Caco-2 (cell line): ENCODE measurements at regions not wholly inside any gene's neighbourhood (a gene's known extent, or its start where the extent isn't known, plus 50 kb on each side); places are given as distances from the start of the nearest gene placed in this dataset.

Source experiments
- BruUV-seq: library from RNA; stranded (reverse); fragments of 400-500 nt; replicated peaks from 2 replicates; lab custom pipeline; 2021; lab: Mats Ljungman, UMichigan
- CTCF ChIA-PET: fragments of 300-600 bp; sonication (Branson Sonifier 250); formaldehyde crosslinking; loops from one replicate; lab custom pipeline; 2022; ENCODE audit warnings: antibody characterized with exemption; lab: Charles Lee
- POLR2A ChIA-PET: fragments of 300-600 bp; sonication (Branson Sonifier 250); formaldehyde crosslinking; loops from one replicate; lab custom pipeline; 2022; ENCODE audit warnings: antibody characterized with exemption; lab: Charles Lee
- DNase-seq, 2 experiments: peaks; one replicate each; pipeline versions ENCODE4 v3.0.0 to v3.0.0-alpha.2; 2020 to 2022
- H3K27me3 ChIP-seq: replicated peaks from 2 replicates; pipeline ENCODE4 v1.6.0; 2011; ENCODE audit warnings: low read length; ENCODE audit not compliant: control insufficient read depth, insufficient read depth
- H3K36me3 ChIP-seq: 2 replicates; pipeline ENCODE4 v1.5.1; 2011; ENCODE audit warnings: low read length; ENCODE audit not compliant: control insufficient read depth, insufficient read depth
- H3K4me1 ChIP-seq: fragments of 250-450 bp; sonication (Bioruptor Pico); 2 replicates; pipeline ENCODE4 v1.5.1; 2020; ENCODE audit warnings: mild to moderate bottlenecking
- H3K4me3 ChIP-seq: 2 replicates; pipeline ENCODE4 v1.5.1; 2011; ENCODE audit warnings: low read depth, mild to moderate bottlenecking, control low read depth, low read length
- H3K9me3 ChIP-seq: fragments of 250-450 bp; sonication (Bioruptor Pico); 2 replicates; pipeline ENCODE4 v1.5.1; 2020; ENCODE audit warnings: mild to moderate bottlenecking, moderate library complexity
- H3K27ac Mint-ChIP-seq: one replicate; pipeline ENCODE4 v1.8.0; 2022; ENCODE audit warnings: mixed read lengths; ENCODE audit not compliant: unreplicated experiment
- H3K27me3 Mint-ChIP-seq: one replicate; pipeline ENCODE4 v1.8.0; 2022; ENCODE audit warnings: mixed read lengths; ENCODE audit not compliant: insufficient read depth, unreplicated experiment
- H3K36me3 Mint-ChIP-seq: one replicate; pipeline ENCODE4 v1.8.0; 2022; ENCODE audit warnings: mild to moderate bottlenecking, mixed read lengths; ENCODE audit not compliant: insufficient read depth, unreplicated experiment
- H3K4me1 Mint-ChIP-seq: one replicate; pipeline ENCODE4 v1.8.0; 2022; ENCODE audit warnings: low read depth, mixed read lengths; ENCODE audit not compliant: unreplicated experiment
- H3K4me3 Mint-ChIP-seq: one replicate; pipeline ENCODE4 v1.8.0; 2022; ENCODE audit warnings: mild to moderate bottlenecking, moderate library complexity, mixed read lengths; ENCODE audit not compliant: unreplicated experiment
- H3K9me3 Mint-ChIP-seq: one replicate; pipeline ENCODE4 v1.8.0; 2022; ENCODE audit warnings: mixed read lengths; ENCODE audit not compliant: unreplicated experiment
- intact Hi-C: fragments of 100-400 bp; cut with micrococcal nuclease; formaldehyde crosslinking; loops from one replicate; pipeline ENCODE4 v1.10.0; 2022; ENCODE audit not compliant: unreplicated experiment
- TF ChIP-seq, protein P1 (sequence below), 2 experiments: fragments of 200-600 bp in 1 of 2; IDR thresholded peaks; 1 replicate in 1 of 2; 2 replicates in 1 of 2; pipeline versions ENCODE4 v1.5.1 to v1.8.0; 2011 to 2022; ENCODE audit warnings: antibody characterized with exemption in 1 of 2, control low read depth in 1 of 2, inconsistent platforms in 1 of 2, low read depth in 1 of 2, low read length in 1 of 2, mild to moderate bottlenecking in 1 of 2, moderate library complexity in 1 of 2; ENCODE audit not compliant: insufficient read depth in 1 of 2, severe bottlenecking in 1 of 2, unreplicated experiment in 1 of 2

DNA sequence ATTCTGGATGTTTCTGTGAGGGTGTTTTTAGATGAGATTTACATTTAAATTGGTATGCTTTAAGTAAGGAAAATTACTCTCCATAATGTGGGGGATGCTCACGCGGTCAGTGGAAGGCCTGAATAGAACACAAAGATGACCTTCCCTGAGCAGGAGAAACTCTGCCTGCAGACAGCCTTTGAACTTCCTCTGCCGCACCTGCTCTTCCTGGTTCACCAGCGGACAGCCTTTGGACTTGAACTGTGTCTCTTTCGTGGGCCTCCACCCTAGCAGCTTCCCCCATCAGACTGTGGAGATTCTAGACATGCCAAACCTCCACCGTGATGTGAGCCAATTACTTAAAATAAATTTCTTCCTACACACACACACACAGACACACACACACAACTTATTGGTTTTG lies 210.7 kb downstream of the EFCAB11 start:
- POLR2A ChIA-PET, result no interaction called here
- Histone ChIP-seq H3K27me3 (no peaks in the 10 kb centered on the region), H3K4me3 (no peak overlapping the region), H3K9me3 (no peaks in the 10 kb centered on the region; the same call in 1 of the 2 replicates), H3K4me1 (peaks cover 12% of the 10 kb centered on the region), H3K36me3 (no peaks in the 10 kb centered on the region)
- H3K4me3 Mint-ChIP-seq, result no peak overlapping the region
- intact Hi-C loops, result no loop called here
- H3K4me1 Mint-ChIP-seq, result no peaks in the 10 kb centered on the region
- no TSS peak for BruUV-seq
- no peaks in the 10 kb centered on the region for H3K36me3 Mint-ChIP-seq
- no peak for DNase-seq
- TF ChIP-seq, protein P1, sequence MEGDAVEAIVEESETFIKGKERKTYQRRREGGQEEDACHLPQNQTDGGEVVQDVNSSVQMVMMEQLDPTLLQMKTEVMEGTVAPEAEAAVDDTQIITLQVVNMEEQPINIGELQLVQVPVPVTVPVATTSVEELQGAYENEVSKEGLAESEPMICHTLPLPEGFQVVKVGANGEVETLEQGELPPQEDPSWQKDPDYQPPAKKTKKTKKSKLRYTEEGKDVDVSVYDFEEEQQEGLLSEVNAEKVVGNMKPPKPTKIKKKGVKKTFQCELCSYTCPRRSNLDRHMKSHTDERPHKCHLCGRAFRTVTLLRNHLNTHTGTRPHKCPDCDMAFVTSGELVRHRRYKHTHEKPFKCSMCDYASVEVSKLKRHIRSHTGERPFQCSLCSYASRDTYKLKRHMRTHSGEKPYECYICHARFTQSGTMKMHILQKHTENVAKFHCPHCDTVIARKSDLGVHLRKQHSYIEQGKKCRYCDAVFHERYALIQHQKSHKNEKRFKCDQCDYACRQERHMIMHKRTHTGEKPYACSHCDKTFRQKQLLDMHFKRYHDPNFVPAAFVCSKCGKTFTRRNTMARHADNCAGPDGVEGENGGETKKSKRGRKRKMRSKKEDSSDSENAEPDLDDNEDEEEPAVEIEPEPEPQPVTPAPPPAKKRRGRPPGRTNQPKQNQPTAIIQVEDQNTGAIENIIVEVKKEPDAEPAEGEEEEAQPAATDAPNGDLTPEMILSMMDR (IDR thresholded peaks at IDR 0.05; ENCODE audit: insufficient read depth in 1 of 2, low read depth in 1 of 2, low read length in 1 of 2, severe bottlenecking in 1 of 2, unreplicated experiment in 1 of 2), result no peak
- H3K27ac Mint-ChIP-seq, result no peak overlapping the region
- no peaks in the 10 kb centered on the region for H3K9me3 Mint-ChIP-seq
- H3K27me3 Mint-ChIP-seq, result no peaks in the 10 kb centered on the region
- CTCF ChIA-PET, result no interaction called here

DNA sequence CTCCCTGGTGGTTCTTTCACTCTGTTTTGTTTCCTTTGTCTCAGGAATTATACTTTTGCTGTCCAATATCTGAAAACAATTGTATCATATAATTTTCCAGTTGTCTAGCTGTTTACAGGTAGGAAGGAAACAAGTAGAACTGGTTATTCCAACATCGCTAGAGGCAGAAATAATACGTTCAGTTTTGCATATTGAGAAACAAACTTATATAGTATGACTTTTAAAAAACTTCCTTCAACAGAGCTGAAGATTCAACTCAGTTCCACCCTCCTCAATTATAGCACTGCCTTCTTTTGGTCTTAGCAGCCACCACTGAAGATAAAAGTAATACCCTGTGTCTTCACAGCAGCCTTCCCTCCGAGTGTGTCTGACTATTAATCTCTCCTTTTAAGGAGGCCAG lies 214.3 kb downstream of the EFCAB11 start:
- intact Hi-C loops, result no loop called here
- Histone ChIP-seq H3K36me3 (no peaks in the 10 kb centered on the region), H3K9me3 (no peaks in the 10 kb centered on the region; the same call in 1 of the 2 replicates), H3K4me1 (no peaks in the 10 kb centered on the region), H3K27me3 (no peaks in the 10 kb centered on the region), H3K4me3 (no peak overlapping the region)
- DNase-seq, result no peak
- no peaks in the 10 kb centered on the region for H3K9me3 Mint-ChIP-seq
- POLR2A ChIA-PET, result no interaction called here
- no peak overlapping the region for H3K4me3 Mint-ChIP-seq
- H3K27me3 Mint-ChIP-seq, result no peaks in the 10 kb centered on the region
- H3K4me1 Mint-ChIP-seq, result no peaks in the 10 kb centered on the region
- H3K27ac Mint-ChIP-seq, result no peak overlapping the region
- CTCF ChIA-PET, result no interaction called here
- TF ChIP-seq, protein P1 (IDR thresholded peaks at IDR 0.05; ENCODE audit: insufficient read depth in 1 of 2, low read depth in 1 of 2, low read length in 1 of 2, severe bottlenecking in 1 of 2, unreplicated experiment in 1 of 2), result no peak
- no TSS peak for BruUV-seq
- no peaks in the 10 kb centered on the region for H3K36me3 Mint-ChIP-seq

- H3K4me1 Mint-ChIP-seq, result no peaks in the 10 kb centered on the region
- POLR2A ChIA-PET, result no interaction called here
- intact Hi-C loops, result no loop called here
- DNase-seq, result no peak
- no TSS peak for BruUV-seq
- H3K27ac Mint-ChIP-seq, result no peak overlapping the region
- TF ChIP-seq, protein P1 (IDR thresholded peaks at IDR 0.05; ENCODE audit: insufficient read depth in 1 of 2, low read depth in 1 of 2, low read length in 1 of 2, severe bottlenecking in 1 of 2, unreplicated experiment in 1 of 2), result no peak
- H3K9me3 ChIP-seq, result no peaks in the 10 kb centered on the region; the same call in 1 of the 2 replicates
- H3K4me1 ChIP-seq, result no peaks in the 10 kb centered on the region
- H3K27me3 Mint-ChIP-seq, result peaks cover 3% of the 10 kb centered on the region
- H3K4me3 Mint-ChIP-seq, result no peak overlapping the region
- no peaks in the 10 kb centered on the region for H3K27me3 ChIP-seq
- H3K9me3 Mint-ChIP-seq, result no peaks in the 10 kb centered on the region
- H3K4me3 ChIP-seq, result no peak overlapping the region
- CTCF ChIA-PET, result no interaction called here
- H3K36me3 ChIP-seq, result no peaks in the 10 kb centered on the region
- H3K36me3 Mint-ChIP-seq, result no peaks in the 10 kb centered on the region
Measured at GRCh38 chr14:89736881-89737280, 217.6 kb downstream of the EFCAB11 start.
